ENCODE measurements at regions not wholly inside any gene's neighbourhood (a gene's known extent, or its start where the extent isn't known, plus 50 kb on each side); places are given as distances from the start of the nearest gene placed in this dataset.
"Not testable (repeated sequence)": the region's sequence is repeated elsewhere in the genome, so short reads cannot be mapped to it uniquely, and the experiment has no call there.

DNA sequence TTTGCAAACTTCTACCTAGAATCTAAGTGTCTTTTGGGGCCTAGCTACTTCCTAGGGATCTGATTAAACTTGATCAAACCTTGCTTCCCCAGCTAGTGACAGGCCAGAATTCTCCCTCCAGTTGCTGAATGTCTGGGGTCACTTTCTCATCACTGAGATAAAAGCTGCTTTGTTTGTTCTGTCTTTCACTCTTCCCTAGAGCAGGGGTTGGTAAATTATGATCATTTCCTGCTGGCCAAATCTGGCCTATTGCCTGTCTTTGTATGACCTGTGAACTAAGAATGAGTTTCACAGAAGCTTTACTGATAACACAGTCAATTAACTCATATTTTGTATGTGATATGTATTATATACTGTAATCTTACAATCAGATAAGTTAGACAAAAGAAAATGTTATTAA lies 157.8 kb upstream of the AADAT start:
- DNase-seq: no peak

DNA sequence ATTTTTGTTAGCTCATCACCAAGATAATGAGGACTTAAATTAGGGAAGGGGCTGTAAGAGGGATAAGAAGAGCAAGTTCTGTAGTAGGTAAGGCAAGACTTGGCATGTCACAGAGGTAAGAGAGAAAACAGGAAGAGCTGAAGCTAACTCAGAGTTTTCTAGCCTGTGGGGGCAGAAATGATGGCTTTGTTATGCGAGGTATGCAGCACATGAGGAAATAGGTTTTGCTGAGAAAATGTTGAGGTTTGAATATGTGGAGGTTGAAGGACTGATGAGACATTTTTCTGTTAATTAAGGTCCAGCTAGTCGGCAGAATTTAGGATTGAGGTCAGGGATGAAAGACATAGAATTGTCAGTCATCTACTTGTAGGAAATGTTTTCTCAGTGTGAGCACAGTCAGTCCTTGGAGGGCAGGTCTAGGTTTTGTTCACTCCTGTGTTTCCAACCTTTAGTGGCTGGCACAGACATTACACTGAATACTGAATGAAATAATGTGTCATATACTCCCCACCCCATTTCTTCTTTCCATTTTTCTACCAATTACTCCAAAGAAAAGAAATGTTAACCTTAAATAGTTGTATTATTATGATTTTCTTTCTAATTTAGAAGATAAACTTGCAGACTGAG lies 154.0 kb upstream of the AADAT start:
- DNase-seq: no peak

GRCh38 chr4:170242471-170242870 lies 152.7 kb upstream of the AADAT start:
- no peak for DNase-seq

DNA sequence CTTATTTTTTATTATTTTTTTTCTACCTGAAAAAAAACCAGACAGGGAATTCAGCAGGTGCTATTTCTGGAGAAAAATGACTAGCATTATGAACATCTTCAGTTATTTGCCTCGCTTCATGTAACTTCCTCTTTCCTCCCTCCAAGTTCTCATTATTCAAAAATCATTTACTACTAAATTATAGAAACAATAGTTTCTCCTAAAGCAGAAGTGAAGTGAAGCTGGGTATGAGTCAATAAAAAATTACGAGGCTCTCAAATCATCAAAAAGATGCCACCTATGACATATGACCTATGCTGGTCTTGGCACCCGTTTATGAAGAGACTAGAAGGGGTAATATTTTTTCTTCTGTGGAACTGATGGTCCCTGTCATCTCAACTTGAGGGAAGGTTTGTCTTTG lies 145.0 kb upstream of the AADAT start:
- no peak for DNase-seq

- DNase-seq: no peak
Measured at GRCh38 chr4:170231377-170231776, 141.6 kb upstream of the AADAT start.

- no peak for DNase-seq
Measured at GRCh38 chr4:170230242-170230641, 140.5 kb upstream of the AADAT start.

- no peak for DNase-seq
Measured at GRCh38 chr4:170229006-170229405, 139.2 kb upstream of the AADAT start.

- no peak for DNase-seq
Measured at GRCh38 chr4:170227928-170228327, 138.2 kb upstream of the AADAT start.

DNA sequence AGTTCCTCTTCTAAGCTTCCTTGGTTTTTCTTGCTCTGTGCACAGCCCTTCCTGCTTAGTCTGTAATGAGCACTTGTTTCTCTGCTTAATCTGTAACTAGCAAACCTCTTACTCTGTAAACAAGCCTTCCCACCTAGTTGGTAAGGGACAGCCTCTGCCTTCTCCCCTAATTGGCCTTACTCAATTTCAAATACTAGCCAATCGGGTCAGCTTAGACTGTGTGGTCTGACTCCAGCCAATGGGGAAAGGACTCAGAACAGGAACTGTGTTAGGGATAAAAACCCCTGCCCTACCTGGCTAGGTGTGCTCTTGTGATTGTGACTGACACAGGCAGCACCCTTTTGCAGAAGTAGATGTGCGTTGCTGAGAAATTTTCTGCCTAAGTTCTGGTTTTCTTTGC lies 136.5 kb upstream of the AADAT start:
- no peak for DNase-seq

DNA sequence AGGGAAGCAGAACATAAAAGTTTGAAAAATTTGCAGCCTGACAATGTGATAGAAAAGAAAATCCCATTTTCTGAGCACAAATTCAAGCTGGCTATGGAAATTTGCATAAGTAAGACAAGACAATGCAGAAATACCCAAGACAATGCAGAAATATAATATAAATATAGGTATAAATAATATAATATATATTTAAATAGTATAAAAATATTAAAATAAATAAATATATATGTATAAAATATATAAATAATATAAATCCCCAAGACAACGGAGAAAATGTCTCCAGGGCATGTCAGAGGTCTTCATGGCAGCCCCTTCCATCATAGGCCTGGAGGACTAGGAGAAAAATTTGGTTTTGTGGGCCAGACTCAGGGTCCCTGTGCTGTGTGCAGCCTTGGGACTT lies 125.0 kb upstream of the AADAT start:
- no peak for DNase-seq

- DNase-seq: no peak
Measured at GRCh38 chr4:170214101-170214500, 124.3 kb upstream of the AADAT start.

GRCh38 chr4:170202721-170203120 lies 113.0 kb upstream of the AADAT start:
- DNase-seq: no peak

GRCh38 chr4:170198747-170199146 lies 109.0 kb upstream of the AADAT start:
- no peak for DNase-seq

DNA sequence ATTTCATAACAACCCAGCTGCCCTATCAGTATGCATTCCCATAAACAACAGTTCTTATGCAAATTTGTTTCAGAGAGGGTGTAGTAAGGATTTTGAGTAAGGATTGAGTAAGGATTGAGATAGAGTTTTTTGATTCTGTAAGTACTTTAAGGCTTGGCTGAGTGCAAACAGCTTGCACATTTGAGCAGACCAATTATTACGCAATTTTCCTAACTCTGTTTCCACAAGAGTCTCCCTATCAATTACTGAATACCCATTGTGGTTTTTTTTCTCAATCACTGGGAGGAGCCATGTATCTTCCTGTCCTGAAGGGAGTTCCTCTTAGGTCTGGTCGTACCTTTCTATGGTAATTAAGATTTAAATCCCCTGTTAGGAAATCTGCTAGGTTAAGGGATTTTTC lies 105.0 kb upstream of the AADAT start:
- DNase-seq: not testable (repeated sequence)

- DNase-seq: no peak
Measured at GRCh38 chr4:170193496-170193895, 103.7 kb upstream of the AADAT start.

GRCh38 chr4:170190265-170190664 lies 100.5 kb upstream of the AADAT start:
- no peak for DNase-seq

DNA sequence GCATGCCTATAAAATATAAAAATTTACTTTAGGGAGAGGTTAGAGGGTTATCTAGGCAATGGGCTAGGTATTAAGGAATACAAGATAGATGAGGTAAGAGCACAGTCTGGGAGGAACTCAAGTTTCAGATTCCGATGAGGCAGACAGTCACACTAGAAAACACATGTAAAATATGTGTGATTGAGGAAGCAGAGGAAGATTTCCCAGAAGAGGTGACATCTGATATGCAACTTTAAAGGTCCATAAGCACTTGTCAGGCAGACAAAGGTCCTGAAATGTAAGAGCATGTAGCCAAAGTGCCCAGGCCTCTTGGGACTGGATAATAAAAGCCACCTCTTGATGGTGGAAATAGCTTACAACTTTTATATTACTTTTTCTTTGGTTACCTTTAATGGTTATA lies 81.1 kb upstream of the AADAT start:
- no peak for DNase-seq

DNA sequence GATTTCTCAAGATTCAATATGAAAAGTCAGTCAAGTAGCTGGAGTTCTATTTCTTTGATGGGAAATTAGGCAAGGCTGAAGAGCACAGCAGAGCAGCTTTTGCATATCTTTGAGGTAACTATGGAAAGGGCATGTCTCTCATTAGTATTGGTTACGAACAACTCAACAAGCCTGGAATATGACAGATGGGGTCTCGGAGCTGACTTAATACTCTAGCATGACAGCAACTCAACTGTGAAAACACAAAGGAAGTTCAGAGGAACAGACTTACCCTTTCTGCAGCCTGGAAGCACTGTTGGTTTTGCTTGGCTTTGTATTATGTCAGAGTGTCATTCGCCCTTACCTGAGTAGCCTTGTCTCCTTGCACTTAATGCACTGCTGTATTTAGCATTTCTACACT lies 79.9 kb upstream of the AADAT start:
- DNase-seq: no peak

GRCh38 chr4:170167678-170168077 lies 77.9 kb upstream of the AADAT start:
- DNase-seq: no peak

DNA sequence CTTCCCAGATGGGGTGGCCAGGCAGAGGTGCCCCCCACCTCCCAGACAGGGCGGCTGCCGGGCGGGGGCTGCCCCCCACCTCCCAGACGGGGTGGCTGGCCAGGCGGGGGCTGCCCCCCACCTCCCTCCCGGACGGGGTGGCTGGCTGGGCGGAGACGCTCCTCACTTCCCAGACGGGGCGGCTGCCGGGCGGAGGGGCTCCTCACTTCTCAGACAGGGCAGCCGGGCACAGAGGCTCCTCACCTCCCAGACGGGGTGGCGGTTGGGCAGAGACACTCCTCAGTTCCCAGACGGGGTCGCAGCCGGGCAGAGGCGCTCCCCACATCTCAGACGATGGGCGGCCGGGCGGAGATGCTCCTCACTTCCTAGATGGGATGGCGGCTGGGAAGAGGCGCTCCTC lies 76.4 kb upstream of the AADAT start:
- not testable (repeated sequence) for DNase-seq

- DNase-seq: no peak
Measured at GRCh38 chr4:170162416-170162815, 72.7 kb upstream of the AADAT start.

GRCh38 chr4:170157670-170158069 lies 67.9 kb upstream of the AADAT start:
- no peak for DNase-seq

DNA sequence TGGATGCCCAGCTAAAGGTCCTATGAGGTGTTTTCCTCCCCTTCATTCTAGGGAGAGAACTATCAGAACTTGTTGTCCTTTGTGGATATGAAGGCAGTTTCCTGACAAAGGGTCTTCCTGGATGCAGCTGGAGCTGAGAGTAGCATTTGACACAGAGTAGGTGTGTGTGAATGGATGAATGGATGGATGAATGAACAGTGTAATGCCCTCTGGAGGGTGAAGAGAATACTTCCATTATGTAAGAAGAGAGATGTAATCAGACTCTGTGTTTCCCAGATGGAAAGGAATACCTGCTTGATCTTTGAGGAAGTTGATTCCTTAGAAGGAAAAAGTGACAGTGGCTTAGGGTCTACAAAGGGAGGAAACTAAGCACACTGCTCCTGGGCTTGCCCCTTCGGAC lies 55.4 kb upstream of the AADAT start:
- no peak for DNase-seq

DNA sequence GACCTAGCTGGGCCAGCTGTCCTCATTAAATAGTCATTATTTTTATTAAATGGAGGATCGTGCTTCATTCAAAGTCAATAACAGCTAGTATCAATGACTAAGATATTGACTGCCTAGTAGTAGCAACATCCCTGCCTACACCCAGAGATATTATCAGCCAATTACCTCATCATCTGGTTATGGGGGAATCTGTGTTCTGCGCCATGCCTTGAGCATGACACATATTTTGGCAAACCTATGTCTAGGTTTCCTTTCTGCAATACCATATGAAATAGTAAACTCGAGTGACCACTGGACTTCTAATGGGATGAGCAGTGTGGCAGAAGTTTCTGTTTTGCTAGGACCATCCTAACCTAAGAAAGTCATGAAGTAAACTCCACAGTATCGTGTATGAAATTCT lies 50.0 kb upstream of the AADAT start:
- no peak for DNase-seq

Measured in NCI-H1092 (cell line).